HG03280 (cell line): ENCODE measurements at regions not wholly inside any gene's neighbourhood (a gene's known extent, or its start where the extent isn't known, plus 50 kb on each side); places are given as distances from the start of the nearest gene placed in this dataset.
"Not testable (repeated sequence)": the region's sequence is repeated elsewhere in the genome, so short reads cannot be mapped to it uniquely, and the experiment has no call there.

Experiments
- ATAC-seq: cut with Tn5 transposase; IDR thresholded peaks from one replicate; pipeline ENCODE4 v1.9.1; 2021; ENCODE audit warnings: mild to moderate bottlenecking, moderate library complexity; ENCODE audit not compliant: unreplicated experiment

- ATAC-seq: no peak
Observed at GRCh38 chr2:52097071-52097470, 1065.1 kb upstream of the NRXN1 start.

GRCh38 chr2:52084759-52085158 lies 1052.8 kb upstream of the NRXN1 start:
- no peak for ATAC-seq

GRCh38 chr2:52083214-52083613 lies 1051.3 kb upstream of the NRXN1 start:
- no peak for ATAC-seq

- no peak for ATAC-seq
Observed at GRCh38 chr2:52082646-52083045, 1050.7 kb upstream of the NRXN1 start.

GRCh38 chr2:52079602-52080001 lies 1047.7 kb upstream of the NRXN1 start:
- ATAC-seq: no peak

GRCh38 chr2:52077159-52077558 lies 1045.2 kb upstream of the NRXN1 start:
- ATAC-seq: no peak

- no peak for ATAC-seq
Observed at GRCh38 chr2:52074130-52074719, 1042.3 kb upstream of the NRXN1 start.

GRCh38 chr2:52072949-52073348 lies 1041.0 kb upstream of the NRXN1 start:
- ATAC-seq: no peak

- ATAC-seq: no peak
Observed at GRCh38 chr2:52070665-52071064, 1038.7 kb upstream of the NRXN1 start.

- ATAC-seq: no peak
Observed at GRCh38 chr2:52064234-52064633, 1032.3 kb upstream of the NRXN1 start.

GRCh38 chr2:52054824-52055223 lies 1022.9 kb upstream of the NRXN1 start:
- ATAC-seq: no peak

GRCh38 chr2:52036853-52037252 lies 1004.9 kb upstream of the NRXN1 start:
- ATAC-seq: no peak

GRCh38 chr2:52036024-52036423 lies 1004.1 kb upstream of the NRXN1 start:
- no peak for ATAC-seq

- no peak for ATAC-seq
Observed at GRCh38 chr2:52035391-52035790, 1003.5 kb upstream of the NRXN1 start.

- no peak for ATAC-seq
Observed at GRCh38 chr2:52034706-52035105, 1002.8 kb upstream of the NRXN1 start.

- ATAC-seq: no peak
Observed at GRCh38 chr2:52022006-52022405, 990.1 kb upstream of the NRXN1 start.

- no peak for ATAC-seq
Observed at GRCh38 chr2:52017646-52018235, 985.8 kb upstream of the NRXN1 start.

- ATAC-seq: not testable (repeated sequence)
Observed at GRCh38 chr2:52006821-52007366, 975.0 kb upstream of the NRXN1 start.

- no peak for ATAC-seq
Observed at GRCh38 chr2:52000151-52000855, 968.4 kb upstream of the NRXN1 start.

GRCh38 chr2:51998890-51999289 lies 967.0 kb upstream of the NRXN1 start:
- no peak for ATAC-seq

- ATAC-seq: no peak
Observed at GRCh38 chr2:51997571-51997970, 965.6 kb upstream of the NRXN1 start.

GRCh38 chr2:51995293-51995692 lies 963.4 kb upstream of the NRXN1 start:
- no peak for ATAC-seq
